Cardiac muscle cell (in vitro differentiated cells and primary cell): ENCODE measurements at regions not wholly inside any gene's neighbourhood (a gene's known extent, or its start where the extent isn't known, plus 50 kb on each side); places are given as distances from the start of the nearest gene placed in this dataset.

ENCODE experiments used
- DNase-seq, 2 donors: peaks; one replicate each; pipeline versions ENCODE4 v3.0.0 to v3.0.0-alpha.2; 2010 to 2017; ENCODE audit warnings: low read depth in 1 of 2, low spot score in 1 of 2
- H3K27ac ChIP-seq: fragments of 200-600 bp; sonication (generic); 2 replicates; pipeline ENCODE4 v1.5.1; 2016
- H3K27me3 ChIP-seq: fragments of 200-600 bp; sonication (generic); 2 replicates; pipeline ENCODE4 v1.6.0; 2016; ENCODE audit warnings: control low read depth
- H3K36me3 ChIP-seq: fragments of 200-600 bp; sonication (generic); 2 replicates; pipeline ENCODE4 v1.5.1; 2016; ENCODE audit warnings: control low read depth
- H3K4me1 ChIP-seq: fragments of 200-600 bp; sonication (generic); 2 replicates; pipeline ENCODE4 v1.8.1; 2017; ENCODE audit warnings: low read depth, mild to moderate bottlenecking, mixed run types
- H3K4me3 ChIP-seq: fragments of 200-600 bp; sonication (generic); 2 replicates; pipeline ENCODE4 v1.5.1; 2016; ENCODE audit warnings: mild to moderate bottlenecking
- H3K9me3 ChIP-seq: fragments of 200-600 bp; sonication (generic); 2 replicates; pipeline ENCODE4 v1.5.1; 2017; ENCODE audit warnings: low read depth, mild to moderate bottlenecking, control low read depth
- TF ChIP-seq, protein P1 (sequence below): IDR thresholded peaks from 2 replicates; pipeline ENCODE4 v1.5.1; 2012; ENCODE audit warnings: low read depth, mild to moderate bottlenecking, low read length

DNA sequence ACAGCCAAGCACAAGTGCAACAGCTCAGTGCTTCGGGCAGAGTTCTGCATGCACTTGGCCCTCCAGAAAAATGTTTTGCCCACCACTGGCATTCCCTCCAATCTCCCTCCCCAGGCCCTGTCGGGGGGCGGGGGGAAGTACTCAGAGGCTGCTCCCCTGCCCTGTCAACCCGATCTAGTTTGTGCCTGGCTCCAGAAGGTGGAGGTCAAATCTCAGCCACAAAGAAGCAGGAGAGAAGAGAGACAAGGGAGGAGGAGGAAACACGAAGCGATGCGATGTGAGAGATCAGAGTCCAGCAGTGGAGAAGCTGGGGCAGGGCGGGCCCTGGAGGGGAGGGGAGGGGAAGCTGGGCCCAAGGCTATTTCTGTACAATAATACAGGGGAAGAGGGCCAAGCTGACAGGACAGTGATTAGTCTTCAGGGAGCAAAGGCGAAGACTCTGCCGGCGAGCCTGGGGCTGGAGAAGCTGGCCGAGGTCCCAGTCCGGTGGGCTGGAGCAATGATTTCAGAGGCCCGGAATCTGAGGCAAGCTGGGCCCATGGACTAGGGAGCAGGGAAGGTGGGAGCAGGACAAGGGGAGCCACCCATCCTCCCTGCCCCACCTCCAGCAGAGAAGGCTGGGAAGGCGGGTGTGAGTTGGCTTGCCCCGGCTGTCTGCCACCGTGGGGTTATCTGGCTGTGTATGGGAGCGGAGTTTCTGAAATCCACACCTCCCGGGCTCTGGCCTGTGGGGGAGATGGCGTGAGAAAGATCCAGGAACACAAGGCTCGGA is 167.1 kb downstream of the EFNB1 start:
- TF ChIP-seq, protein P1, sequence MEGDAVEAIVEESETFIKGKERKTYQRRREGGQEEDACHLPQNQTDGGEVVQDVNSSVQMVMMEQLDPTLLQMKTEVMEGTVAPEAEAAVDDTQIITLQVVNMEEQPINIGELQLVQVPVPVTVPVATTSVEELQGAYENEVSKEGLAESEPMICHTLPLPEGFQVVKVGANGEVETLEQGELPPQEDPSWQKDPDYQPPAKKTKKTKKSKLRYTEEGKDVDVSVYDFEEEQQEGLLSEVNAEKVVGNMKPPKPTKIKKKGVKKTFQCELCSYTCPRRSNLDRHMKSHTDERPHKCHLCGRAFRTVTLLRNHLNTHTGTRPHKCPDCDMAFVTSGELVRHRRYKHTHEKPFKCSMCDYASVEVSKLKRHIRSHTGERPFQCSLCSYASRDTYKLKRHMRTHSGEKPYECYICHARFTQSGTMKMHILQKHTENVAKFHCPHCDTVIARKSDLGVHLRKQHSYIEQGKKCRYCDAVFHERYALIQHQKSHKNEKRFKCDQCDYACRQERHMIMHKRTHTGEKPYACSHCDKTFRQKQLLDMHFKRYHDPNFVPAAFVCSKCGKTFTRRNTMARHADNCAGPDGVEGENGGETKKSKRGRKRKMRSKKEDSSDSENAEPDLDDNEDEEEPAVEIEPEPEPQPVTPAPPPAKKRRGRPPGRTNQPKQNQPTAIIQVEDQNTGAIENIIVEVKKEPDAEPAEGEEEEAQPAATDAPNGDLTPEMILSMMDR, result no peak
- Histone ChIP-seq H3K4me3 (no peak overlapping the region), H3K36me3 (no peaks in the 10 kb centered on the region), H3K4me1 (peaks cover 6% of the 10 kb centered on the region), H3K27me3 (no peaks in the 10 kb centered on the region), H3K9me3 (no peaks in the 10 kb centered on the region), H3K27ac (peak overlapping the region; percentile 65)
- DNase-seq, result peak; percentile 42 to 92

DNA sequence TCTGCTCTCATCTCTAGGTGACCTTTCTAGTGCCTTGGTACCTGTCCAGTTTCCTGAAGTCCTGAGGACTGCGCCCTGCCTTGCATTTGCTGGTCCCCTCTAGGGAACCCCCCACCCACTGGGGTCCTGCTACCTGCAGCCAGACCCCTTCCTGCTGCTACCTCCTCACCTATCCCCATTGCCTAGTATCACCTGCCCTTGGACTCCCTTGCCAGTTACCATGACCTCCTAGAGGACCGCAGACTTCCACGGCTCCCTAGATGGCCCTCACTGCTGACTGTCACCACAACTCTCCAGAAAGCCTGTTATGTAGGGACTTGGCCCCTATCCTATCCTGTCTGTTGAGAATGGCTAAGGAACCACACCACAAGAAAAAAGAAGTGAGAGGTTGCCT is 166.6 kb downstream of the EFNB1 start:
- Histone ChIP-seq H3K9me3 (no peaks in the 10 kb centered on the region), H3K36me3 (no peaks in the 10 kb centered on the region), H3K4me1 (peaks cover 9% of the 10 kb centered on the region), H3K27ac (peak overlapping the region; percentile 65), H3K4me3 (no peak overlapping the region), H3K27me3 (no peaks in the 10 kb centered on the region)
- DNase-seq, result no peak
- TF ChIP-seq, protein P1, result no peak

DNA sequence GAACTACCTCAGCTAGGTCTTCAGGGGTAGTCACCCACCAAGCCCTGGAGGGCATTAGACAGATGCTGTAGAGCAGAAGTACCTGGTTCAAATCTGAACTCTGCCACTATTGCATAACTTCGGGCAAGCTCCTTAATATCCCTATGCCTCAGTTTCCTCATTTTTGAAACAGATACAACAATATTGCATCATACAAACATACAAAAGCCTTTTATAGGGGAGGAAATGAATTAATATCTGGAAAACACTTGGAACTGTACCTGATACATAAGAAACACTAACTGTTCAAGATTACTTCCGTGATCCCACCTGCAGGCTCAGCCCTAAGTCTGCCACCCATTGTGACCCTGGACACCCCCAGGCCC is 166.1 kb downstream of the EFNB1 start:
- peaks cover 14% of the 10 kb centered on the region for H3K4me1 ChIP-seq
- no peak for DNase-seq
- no peaks in the 10 kb centered on the region for H3K36me3 ChIP-seq
- H3K9me3 ChIP-seq, result no peaks in the 10 kb centered on the region
- TF ChIP-seq, protein P1, result no peak
- H3K27me3 ChIP-seq, result no peaks in the 10 kb centered on the region
- H3K4me3 ChIP-seq, result no peak overlapping the region
- H3K27ac ChIP-seq, result no peak overlapping the region

DNA sequence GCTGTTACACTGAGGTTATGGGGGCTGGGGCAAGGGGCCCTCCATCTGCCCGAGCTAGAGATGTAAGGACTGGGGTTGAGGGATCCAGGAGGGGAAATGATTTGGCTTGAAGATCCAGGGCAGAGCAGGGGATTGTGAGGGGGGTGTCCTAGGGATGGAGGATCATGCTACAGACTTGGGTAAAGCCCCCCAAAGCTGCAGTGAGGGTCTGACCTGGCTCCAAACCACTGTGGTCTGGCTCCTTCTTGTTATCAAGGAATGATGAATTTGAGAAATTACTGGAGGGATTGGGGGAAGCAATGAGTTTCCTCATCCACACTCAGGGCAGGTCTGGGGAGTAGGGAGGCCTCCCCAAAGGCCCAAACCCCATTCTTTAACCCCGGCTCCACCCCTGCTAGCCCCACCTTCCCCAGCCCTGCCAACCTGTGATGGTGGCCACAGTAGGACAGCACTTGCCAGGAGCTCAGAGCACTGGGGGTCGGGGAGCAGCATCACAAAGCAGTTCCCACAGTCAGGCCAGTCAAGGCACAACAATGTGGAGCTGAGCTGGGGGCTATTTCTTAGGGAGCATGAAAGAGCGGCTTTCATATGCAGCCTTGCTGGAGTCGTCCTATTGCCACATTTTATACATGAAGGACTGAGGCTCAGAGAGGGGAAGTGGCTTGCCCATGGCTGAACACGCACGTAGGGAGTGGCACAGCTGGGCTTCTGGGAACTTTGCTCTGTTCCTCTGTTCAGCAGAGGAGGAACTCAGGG is 165.5 kb downstream of the EFNB1 start:
- no peaks in the 10 kb centered on the region for H3K36me3 ChIP-seq
- no peak overlapping the region for H3K27ac ChIP-seq
- H3K4me1 ChIP-seq, result peaks cover 14% of the 10 kb centered on the region
- no peak overlapping the region for H3K4me3 ChIP-seq
- H3K27me3 ChIP-seq, result no peaks in the 10 kb centered on the region
- TF ChIP-seq, protein P1, result no peak
- no peaks in the 10 kb centered on the region for H3K9me3 ChIP-seq
- no peak for DNase-seq

DNA sequence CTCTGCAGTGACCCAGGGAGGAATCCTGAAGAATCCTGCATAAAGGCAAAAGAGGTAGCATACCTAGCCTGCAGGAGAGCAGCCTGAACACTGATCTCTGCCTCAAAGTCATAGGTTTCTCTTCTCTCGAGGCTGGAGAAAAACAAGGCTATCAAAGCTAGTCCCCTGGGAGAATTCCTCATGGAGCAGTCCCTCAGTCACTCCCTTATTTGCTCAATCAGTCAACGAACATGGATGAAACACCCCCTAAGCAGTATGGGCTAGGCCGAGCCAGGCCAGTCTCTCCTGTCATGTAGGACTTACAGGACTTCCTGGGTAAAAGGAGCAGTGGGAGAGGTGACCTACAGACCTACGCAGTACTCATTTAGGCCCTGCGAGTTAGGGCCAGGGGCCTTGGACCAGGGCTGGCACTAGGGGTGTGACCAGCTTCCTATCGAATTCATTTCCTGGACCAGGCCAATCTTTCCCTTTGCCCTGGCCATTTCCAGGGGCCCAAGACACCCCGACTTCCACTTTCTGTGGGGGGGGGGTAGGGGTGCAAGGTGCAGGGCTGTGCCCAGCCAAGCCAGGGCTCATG is 164.1 kb downstream of the EFNB1 start:
- TF ChIP-seq, protein P1, result no peak
- Histone ChIP-seq H3K4me1 (peaks cover 14% of the 10 kb centered on the region), H3K27me3 (no peaks in the 10 kb centered on the region), H3K4me3 (no peak overlapping the region), H3K36me3 (no peaks in the 10 kb centered on the region), H3K27ac (no peak overlapping the region), H3K9me3 (no peaks in the 10 kb centered on the region)
- DNase-seq, result no peak
